ENCODE measurements at regions not wholly inside any gene's neighbourhood (a gene's known extent, or its start where the extent isn't known, plus 50 kb on each side); places are given as distances from the start of the nearest gene placed in this dataset.
"Not testable (repeated sequence)": the region's sequence is repeated elsewhere in the genome, so short reads cannot be mapped to it uniquely, and the experiment has no call there.

DNA sequence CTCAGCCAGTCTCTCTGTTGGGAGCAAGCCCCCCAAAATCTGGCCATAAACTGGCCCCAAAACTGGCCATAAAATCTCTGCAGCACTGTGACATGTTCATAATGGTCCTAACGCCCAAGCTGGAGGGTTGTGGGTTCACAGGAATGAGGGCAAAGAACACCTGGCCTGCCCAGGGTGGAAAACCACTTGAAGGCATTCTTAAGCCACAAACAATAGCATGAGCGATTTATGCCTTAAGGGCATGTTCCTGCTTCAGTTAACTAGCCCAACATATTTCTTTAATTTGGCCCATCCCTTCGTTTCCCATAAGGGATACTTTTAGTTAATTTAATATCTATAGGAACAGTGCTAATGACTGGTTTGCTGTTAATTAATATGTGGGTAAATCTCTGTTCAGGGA lies 205.8 kb downstream of the ALG10 start:
- H3K27me3 ChIP-seq (ENCODE audit: low read depth, low read length); H3K9me3 ChIP-seq (ENCODE audit: control insufficient read depth in 1 of 2, low read length in 2 of 2); H3K27ac ChIP-seq (ENCODE audit: low read length); H3K4me1 ChIP-seq (ENCODE audit: control insufficient read depth in 1 of 2, insufficient read depth in 2 of 2, low read length in 2 of 2); H3K4me3 ChIP-seq (ENCODE audit: low read depth in 1 of 2, low read length in 2 of 2); H3K36me3 ChIP-seq (ENCODE audit: control insufficient read depth in 1 of 2, insufficient read depth in 2 of 2, low read length in 2 of 2): not testable (repeated sequence)

DNA sequence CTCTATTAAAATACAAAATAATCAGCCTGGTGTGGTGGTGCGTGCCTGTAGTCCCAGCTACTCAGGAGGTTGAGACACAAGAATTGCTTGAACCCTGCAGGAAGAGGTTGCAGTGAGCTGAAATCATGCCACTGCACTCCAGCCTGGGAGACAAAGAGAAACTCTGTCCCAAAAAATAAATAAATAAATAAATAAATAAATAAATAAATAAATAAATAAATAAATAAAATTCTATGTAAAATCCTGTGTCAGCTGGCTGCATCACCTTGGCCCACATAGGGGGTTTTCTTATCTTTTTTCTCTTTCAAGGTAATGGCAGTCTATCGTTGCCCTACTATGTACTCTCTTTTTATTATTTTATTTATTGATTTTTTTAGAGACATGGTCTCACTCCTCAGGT lies 206.7 kb downstream of the ALG10 start:
- H3K4me1 ChIP-seq (ENCODE audit: control insufficient read depth in 1 of 2, insufficient read depth in 2 of 2, low read length in 2 of 2); H3K27me3 ChIP-seq (ENCODE audit: low read depth, low read length); H3K36me3 ChIP-seq (ENCODE audit: control insufficient read depth in 1 of 2, insufficient read depth in 2 of 2, low read length in 2 of 2); H3K4me3 ChIP-seq (ENCODE audit: low read depth in 1 of 2, low read length in 2 of 2); H3K27ac ChIP-seq (ENCODE audit: low read length); H3K9me3 ChIP-seq (ENCODE audit: control insufficient read depth in 1 of 2, low read length in 2 of 2): not testable (repeated sequence)

- no peaks in the 10 kb centered on the region for H3K4me1 ChIP-seq (ENCODE audit: control insufficient read depth in 1 of 2, insufficient read depth in 2 of 2, low read length in 2 of 2)
- no peaks in the 10 kb centered on the region for H3K36me3 ChIP-seq (ENCODE audit: control insufficient read depth in 1 of 2, insufficient read depth in 2 of 2, low read length in 2 of 2)
- no peaks in the 10 kb centered on the region for H3K27me3 ChIP-seq (ENCODE audit: low read depth, low read length)
- H3K4me3 ChIP-seq (ENCODE audit: low read depth in 1 of 2, low read length in 2 of 2) = no peak overlapping the region
- no peak overlapping the region for H3K27ac ChIP-seq (ENCODE audit: low read length)
- H3K9me3 ChIP-seq (ENCODE audit: control insufficient read depth in 1 of 2, low read length in 2 of 2) = no peaks in the 10 kb centered on the region
These were observed 211.3 kb downstream of the ALG10 start for GRCh38 chr12:34233618-34234017.

- no peaks in the 10 kb centered on the region for H3K4me1 ChIP-seq (ENCODE audit: control insufficient read depth in 1 of 2, insufficient read depth in 2 of 2, low read length in 2 of 2)
- no peak overlapping the region for H3K27ac ChIP-seq (ENCODE audit: low read length)
- H3K9me3 ChIP-seq (ENCODE audit: control insufficient read depth in 1 of 2, low read length in 2 of 2) = no peaks in the 10 kb centered on the region
- no peaks in the 10 kb centered on the region for H3K27me3 ChIP-seq (ENCODE audit: low read depth, low read length)
- no peaks in the 10 kb centered on the region for H3K36me3 ChIP-seq (ENCODE audit: control insufficient read depth in 1 of 2, insufficient read depth in 2 of 2, low read length in 2 of 2)
- no peak overlapping the region for H3K4me3 ChIP-seq (ENCODE audit: low read depth in 1 of 2, low read length in 2 of 2)
These were observed 213.8 kb downstream of the ALG10 start for GRCh38 chr12:34236073-34236472.

DNA sequence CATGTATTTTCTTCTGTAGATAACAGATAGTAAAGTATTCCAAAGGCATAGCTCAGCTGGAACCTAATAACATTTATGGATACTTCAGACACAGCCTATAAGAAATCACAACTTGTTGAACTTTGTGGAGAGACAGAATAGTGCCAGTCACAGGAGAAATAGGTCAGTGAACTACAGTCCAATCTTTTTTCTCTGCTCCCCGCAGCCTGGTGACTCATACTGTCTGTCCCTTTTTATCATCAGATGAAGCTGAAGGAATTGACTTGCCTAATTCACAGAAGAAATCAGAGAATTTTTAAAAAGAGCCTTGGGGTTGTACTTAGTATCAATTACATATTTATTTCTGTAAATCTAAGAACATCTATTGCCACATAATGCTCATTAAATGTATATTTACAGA lies 222.3 kb downstream of the ALG10 start:
- Histone ChIP-seq H3K27me3 (ENCODE audit: low read depth, low read length) (no peaks in the 10 kb centered on the region), H3K9me3 (ENCODE audit: control insufficient read depth in 1 of 2, low read length in 2 of 2) (no peaks in the 10 kb centered on the region), H3K36me3 (ENCODE audit: control insufficient read depth in 1 of 2, insufficient read depth in 2 of 2, low read length in 2 of 2) (no peaks in the 10 kb centered on the region), H3K27ac (ENCODE audit: low read length) (no peak overlapping the region), H3K4me1 (ENCODE audit: control insufficient read depth in 1 of 2, insufficient read depth in 2 of 2, low read length in 2 of 2) (no peaks in the 10 kb centered on the region), H3K4me3 (ENCODE audit: low read depth in 1 of 2, low read length in 2 of 2) (no peak overlapping the region)

DNA sequence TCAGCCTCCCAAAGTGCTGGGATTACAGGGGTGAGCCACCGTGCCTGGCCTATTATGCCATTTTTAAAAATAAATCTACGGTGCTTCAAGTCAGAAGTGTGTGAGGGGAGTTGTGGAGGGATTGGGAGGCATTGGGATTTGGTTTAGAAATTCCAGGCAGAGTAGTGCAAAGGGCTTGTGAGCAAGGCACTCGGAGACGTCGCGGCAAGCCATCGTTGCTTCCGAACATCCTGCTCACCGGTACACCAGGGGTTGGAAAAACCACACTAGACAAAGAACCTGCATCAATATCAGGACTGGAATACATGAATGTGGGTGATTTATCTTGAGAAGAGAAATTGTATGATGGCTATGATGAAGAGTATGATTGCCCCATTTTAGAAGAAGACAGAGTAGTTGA lies 227.0 kb downstream of the ALG10 start:
- Histone ChIP-seq H3K4me1 (ENCODE audit: control insufficient read depth in 1 of 2, insufficient read depth in 2 of 2, low read length in 2 of 2) (no peaks in the 10 kb centered on the region), H3K27ac (ENCODE audit: low read length) (no peak overlapping the region), H3K27me3 (ENCODE audit: low read depth, low read length) (no peaks in the 10 kb centered on the region), H3K4me3 (ENCODE audit: low read depth in 1 of 2, low read length in 2 of 2) (no peak overlapping the region), H3K9me3 (ENCODE audit: control insufficient read depth in 1 of 2, low read length in 2 of 2) (no peaks in the 10 kb centered on the region), H3K36me3 (ENCODE audit: control insufficient read depth in 1 of 2, insufficient read depth in 2 of 2, low read length in 2 of 2) (no peaks in the 10 kb centered on the region)

DNA sequence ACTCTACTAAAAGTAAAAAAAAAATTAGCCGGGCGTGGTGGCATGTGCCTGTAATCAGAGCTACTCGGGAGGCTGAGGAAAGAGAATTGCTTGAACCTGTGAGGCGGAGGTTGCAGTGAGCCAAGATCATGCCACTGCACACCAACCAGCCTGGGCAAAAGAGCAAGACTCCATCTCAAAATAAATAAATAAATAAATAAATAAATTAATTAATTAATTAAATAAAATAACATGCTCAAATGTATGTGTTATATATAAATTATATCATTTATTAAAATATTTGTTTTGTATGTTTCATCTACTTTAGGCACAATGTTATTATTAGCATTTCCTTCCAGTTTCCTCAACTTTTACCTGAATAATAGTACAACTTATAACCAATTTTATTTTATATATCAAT lies 229.6 kb downstream of the ALG10 start:
- not testable (repeated sequence) for H3K27me3 ChIP-seq (ENCODE audit: low read depth, low read length); H3K36me3 ChIP-seq (ENCODE audit: control insufficient read depth in 1 of 2, insufficient read depth in 2 of 2, low read length in 2 of 2); H3K4me1 ChIP-seq (ENCODE audit: control insufficient read depth in 1 of 2, insufficient read depth in 2 of 2, low read length in 2 of 2); H3K27ac ChIP-seq (ENCODE audit: low read length); H3K9me3 ChIP-seq (ENCODE audit: control insufficient read depth in 1 of 2, low read length in 2 of 2); H3K4me3 ChIP-seq (ENCODE audit: low read depth in 1 of 2, low read length in 2 of 2)

DNA sequence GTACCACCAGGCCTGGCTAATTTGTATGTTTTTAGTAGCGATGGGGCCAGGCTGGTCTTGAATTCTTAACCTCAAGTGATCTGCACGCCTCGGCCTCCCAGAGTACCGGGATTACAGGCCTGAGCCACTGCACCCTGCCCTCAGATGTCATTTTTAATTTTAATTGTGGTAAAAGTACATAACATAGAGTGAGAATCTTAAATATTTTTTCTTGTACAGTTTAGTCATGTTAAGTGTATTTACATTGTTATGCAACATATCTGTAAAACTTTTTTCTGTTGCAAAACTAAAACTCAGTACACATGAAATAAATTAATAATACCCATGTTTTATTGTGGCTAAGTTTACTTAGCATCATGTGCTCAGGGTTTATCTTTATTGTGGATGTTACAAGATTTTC lies 231.4 kb downstream of the ALG10 start:
- H3K4me3 ChIP-seq (ENCODE audit: low read depth in 1 of 2, low read length in 2 of 2) = no peak overlapping the region
- H3K9me3 ChIP-seq (ENCODE audit: control insufficient read depth in 1 of 2, low read length in 2 of 2) = no peaks in the 10 kb centered on the region
- H3K27ac ChIP-seq (ENCODE audit: low read length) = no peak overlapping the region
- no peaks in the 10 kb centered on the region for H3K27me3 ChIP-seq (ENCODE audit: low read depth, low read length)
- no peaks in the 10 kb centered on the region for H3K4me1 ChIP-seq (ENCODE audit: control insufficient read depth in 1 of 2, insufficient read depth in 2 of 2, low read length in 2 of 2)
- H3K36me3 ChIP-seq (ENCODE audit: control insufficient read depth in 1 of 2, insufficient read depth in 2 of 2, low read length in 2 of 2) = no peaks in the 10 kb centered on the region

GRCh38 chr12:34257093-34257492 lies 234.8 kb downstream of the ALG10 start:
- Histone ChIP-seq H3K9me3 (ENCODE audit: control insufficient read depth in 1 of 2, low read length in 2 of 2) (no peaks in the 10 kb centered on the region), H3K4me3 (ENCODE audit: low read depth in 1 of 2, low read length in 2 of 2) (no peak overlapping the region), H3K36me3 (ENCODE audit: control insufficient read depth in 1 of 2, insufficient read depth in 2 of 2, low read length in 2 of 2) (no peaks in the 10 kb centered on the region), H3K4me1 (ENCODE audit: control insufficient read depth in 1 of 2, insufficient read depth in 2 of 2, low read length in 2 of 2) (no peaks in the 10 kb centered on the region), H3K27ac (ENCODE audit: low read length) (no peak overlapping the region), H3K27me3 (ENCODE audit: low read depth, low read length) (no peaks in the 10 kb centered on the region)

DNA sequence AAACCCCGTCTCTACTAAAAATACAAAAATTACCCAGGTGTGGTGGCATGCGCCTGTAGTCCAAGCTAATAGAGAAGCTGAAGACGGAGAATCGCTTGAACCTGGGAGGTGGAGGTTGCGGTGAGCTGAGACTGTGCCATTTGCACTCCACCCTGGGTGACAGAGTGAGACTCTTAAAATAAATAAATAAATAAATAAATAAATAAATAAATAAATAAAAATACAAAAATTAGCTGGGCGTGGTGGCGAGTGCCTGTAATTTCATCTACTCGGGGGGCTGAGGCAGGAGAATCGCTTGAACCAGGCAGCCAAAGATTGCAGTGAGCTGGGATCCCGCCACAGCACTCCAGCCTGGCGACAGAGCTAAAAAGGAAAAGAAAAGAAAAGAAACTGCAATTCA lies 239.8 kb downstream of the ALG10 start:
- not testable (repeated sequence) for H3K9me3 ChIP-seq (ENCODE audit: control insufficient read depth in 1 of 2, low read length in 2 of 2); H3K27me3 ChIP-seq (ENCODE audit: low read depth, low read length); H3K27ac ChIP-seq (ENCODE audit: low read length); H3K36me3 ChIP-seq (ENCODE audit: control insufficient read depth in 1 of 2, insufficient read depth in 2 of 2, low read length in 2 of 2); H3K4me3 ChIP-seq (ENCODE audit: low read depth in 1 of 2, low read length in 2 of 2); H3K4me1 ChIP-seq (ENCODE audit: control insufficient read depth in 1 of 2, insufficient read depth in 2 of 2, low read length in 2 of 2)

DNA sequence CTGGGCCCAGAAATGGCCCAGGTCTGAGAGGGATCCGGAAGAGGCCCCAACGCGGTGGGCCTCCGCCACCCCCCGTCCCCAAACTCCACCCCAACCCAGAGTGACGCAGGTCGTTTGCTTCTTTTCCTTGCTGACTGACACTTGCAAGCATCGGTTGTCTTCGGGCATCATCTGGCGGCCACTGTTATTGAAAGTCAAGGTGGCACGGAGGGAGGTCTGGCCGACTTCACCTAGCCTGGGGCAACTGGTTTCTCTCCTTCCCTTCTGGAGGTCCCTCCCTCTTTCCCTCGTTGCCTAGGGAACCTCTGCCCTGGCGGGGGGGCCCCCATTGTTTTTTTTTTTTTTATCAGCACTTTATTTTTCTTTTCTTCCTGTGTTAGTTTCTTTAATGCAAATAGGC lies 241.8 kb downstream of the ALG10 start:
- Histone ChIP-seq H3K27ac (ENCODE audit: low read length) (no peak overlapping the region), H3K36me3 (ENCODE audit: control insufficient read depth in 1 of 2, insufficient read depth in 2 of 2, low read length in 2 of 2) (no peaks in the 10 kb centered on the region), H3K4me1 (ENCODE audit: control insufficient read depth in 1 of 2, insufficient read depth in 2 of 2, low read length in 2 of 2) (no peaks in the 10 kb centered on the region), H3K27me3 (ENCODE audit: low read depth, low read length) (no peaks in the 10 kb centered on the region), H3K4me3 (ENCODE audit: low read depth in 1 of 2, low read length in 2 of 2) (no peak overlapping the region), H3K9me3 (ENCODE audit: control insufficient read depth in 1 of 2, low read length in 2 of 2) (no peaks in the 10 kb centered on the region)

GRCh38 chr12:34273703-34274102 lies 251.4 kb downstream of the ALG10 start:
- not testable (repeated sequence) for H3K4me3 ChIP-seq (ENCODE audit: low read depth in 1 of 2, low read length in 2 of 2); H3K9me3 ChIP-seq (ENCODE audit: control insufficient read depth in 1 of 2, low read length in 2 of 2)

More at GRCh38 chr12:34273703-34274102, 251.4 kb downstream of the ALG10 start:
- not testable (repeated sequence) for H3K27ac ChIP-seq (ENCODE audit: low read length); H3K4me1 ChIP-seq (ENCODE audit: control insufficient read depth in 1 of 2, insufficient read depth in 2 of 2, low read length in 2 of 2); H3K36me3 ChIP-seq (ENCODE audit: control insufficient read depth in 1 of 2, insufficient read depth in 2 of 2, low read length in 2 of 2); H3K27me3 ChIP-seq (ENCODE audit: low read depth, low read length)

Data from muscle layer of duodenum (tissue), 2 donors.